ENCODE measurements at regions not wholly inside any gene's neighbourhood (a gene's known extent, or its start where the extent isn't known, plus 50 kb on each side); places are given as distances from the start of the nearest gene placed in this dataset.

DNA sequence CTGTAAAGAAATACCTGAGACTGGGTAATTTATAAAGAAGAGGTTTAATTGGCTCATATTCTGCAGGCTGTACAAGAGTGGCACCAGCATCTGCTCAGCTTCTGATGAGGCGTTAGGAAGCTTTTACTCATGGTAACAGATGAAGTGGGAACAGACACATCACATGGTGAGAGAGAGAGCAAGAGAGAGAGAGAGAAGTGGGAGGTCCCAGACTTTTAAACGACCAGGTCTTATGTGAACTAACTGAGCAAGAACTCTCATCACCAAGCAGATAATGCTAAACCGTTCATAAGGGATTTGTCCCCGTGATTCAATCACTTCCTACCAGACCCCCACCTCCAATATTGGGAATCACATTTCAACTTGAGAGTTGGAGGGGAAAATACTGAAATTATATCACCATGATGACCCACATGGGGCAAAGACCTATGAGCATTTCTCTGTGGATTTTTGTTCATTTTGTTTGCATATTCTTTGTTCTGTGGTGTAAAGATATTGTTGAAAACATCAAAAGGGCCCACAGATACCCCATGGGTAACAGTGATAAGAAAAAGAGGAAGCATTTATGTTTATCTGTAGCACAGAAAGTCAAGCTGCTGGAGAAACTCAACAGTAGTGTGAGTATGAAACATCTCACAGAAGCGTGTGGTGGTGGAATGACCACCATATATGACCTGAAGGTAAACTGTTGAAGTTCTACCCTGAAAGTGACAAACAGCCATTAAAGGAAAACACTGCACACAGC, 135.2 kb upstream of the PDE3A start:
- TF ChIP-seq, protein P1, sequence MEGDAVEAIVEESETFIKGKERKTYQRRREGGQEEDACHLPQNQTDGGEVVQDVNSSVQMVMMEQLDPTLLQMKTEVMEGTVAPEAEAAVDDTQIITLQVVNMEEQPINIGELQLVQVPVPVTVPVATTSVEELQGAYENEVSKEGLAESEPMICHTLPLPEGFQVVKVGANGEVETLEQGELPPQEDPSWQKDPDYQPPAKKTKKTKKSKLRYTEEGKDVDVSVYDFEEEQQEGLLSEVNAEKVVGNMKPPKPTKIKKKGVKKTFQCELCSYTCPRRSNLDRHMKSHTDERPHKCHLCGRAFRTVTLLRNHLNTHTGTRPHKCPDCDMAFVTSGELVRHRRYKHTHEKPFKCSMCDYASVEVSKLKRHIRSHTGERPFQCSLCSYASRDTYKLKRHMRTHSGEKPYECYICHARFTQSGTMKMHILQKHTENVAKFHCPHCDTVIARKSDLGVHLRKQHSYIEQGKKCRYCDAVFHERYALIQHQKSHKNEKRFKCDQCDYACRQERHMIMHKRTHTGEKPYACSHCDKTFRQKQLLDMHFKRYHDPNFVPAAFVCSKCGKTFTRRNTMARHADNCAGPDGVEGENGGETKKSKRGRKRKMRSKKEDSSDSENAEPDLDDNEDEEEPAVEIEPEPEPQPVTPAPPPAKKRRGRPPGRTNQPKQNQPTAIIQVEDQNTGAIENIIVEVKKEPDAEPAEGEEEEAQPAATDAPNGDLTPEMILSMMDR (conservative IDR thresholded peaks at IDR 0.05; ENCODE audit: low read length): no peak
- TF ChIP-seq EZH2phosphoT487 (IDR thresholded peaks at IDR 0.05; ENCODE audit: borderline replicate concordance): no peak
